GM12878 (cell line): ENCODE measurements at regions not wholly inside any gene's neighbourhood (a gene's known extent, or its start where the extent isn't known, plus 50 kb on each side); places are given as distances from the start of the nearest gene placed in this dataset.

Source experiments
- ATAC-seq: fragments of 200-7000 bp; cut with Tn5 transposase; 3 replicates; pipeline ENCODE4 v1.9.1; 2020; ENCODE audit warnings: mild to moderate bottlenecking, moderate library complexity
- BruUV-seq: library from RNA; stranded (reverse); fragments of 400-500 nt; replicated peaks from 2 replicates; lab custom pipeline; 2021; lab: Mats Ljungman, UMichigan
- CTCF ChIA-PET: fragments of 300-600 bp; sonication (Branson Sonifier 250); formaldehyde crosslinking; extraction: SDS; loops from one replicate; lab custom pipeline; 2021; ENCODE audit warnings: inconsistent platforms; lab: Yijun Ruan, JAX
- POLR2A ChIA-PET: fragments of 350-600 bp; formaldehyde crosslinking; extraction: SDS; loops from one replicate; lab custom pipeline; 2021; ENCODE audit warnings: inconsistent platforms; lab: Charles Lee
- RAD21 ChIA-PET: fragments of 300-600 bp; sonication (Branson Sonifier 250); formaldehyde crosslinking; loops from one replicate; lab custom pipeline; 2023; ENCODE audit warnings: antibody characterized with exemption; ENCODE audit not compliant: unreplicated experiment; lab: Charles Lee
- SMC1A ChIA-PET: fragments of 300-600 bp; sonication (Branson Sonifier 250); formaldehyde crosslinking; loops from one replicate; lab custom pipeline; 2023; ENCODE audit not compliant: unreplicated experiment, uncharacterized antibody; lab: Charles Lee
- DNase-seq: peaks from one replicate; pipeline ENCODE4 v3.0.0-alpha.2; 2011; ENCODE audit warnings: low read depth, low spot score
- FAIRE-seq: peaks from 3 replicates; lab custom pipeline; 2011; peaks lifted over from hg19 to GRCh38; lab: Jason Lieb, UNC
- H2AFZ ChIP-seq: 2 replicates; pipeline ENCODE4 v1.6.0; 2011; ENCODE audit warnings: low read depth, low read length, control low read depth; ENCODE audit not compliant: control insufficient read depth
- H3K27ac ChIP-seq: 2 replicates; pipeline ENCODE4 v1.5.1; 2011; ENCODE audit warnings: control low read depth; ENCODE audit not compliant: control insufficient read depth, insufficient read depth
- H3K27me3 ChIP-seq, 2 experiments: replicated peaks in 1 of 2; 2 replicates each; pipeline versions ENCODE4 v1.6.0 to v1.6.1; 2011; ENCODE audit warnings: low read length in 1 of 2; ENCODE audit not compliant: control insufficient read depth in 2 of 2, insufficient read depth in 2 of 2
- H3K36me3 ChIP-seq, 2 experiments: 2 replicates each; pipeline ENCODE4 v1.5.1; 2011; ENCODE audit warnings: low read length in 1 of 2; ENCODE audit not compliant: control insufficient read depth in 2 of 2, insufficient read depth in 2 of 2
- H3K4me1 ChIP-seq: 2 replicates; pipeline ENCODE4 v1.6.1; 2011; ENCODE audit warnings: mild to moderate bottlenecking, low read length, moderate library complexity, mixed read lengths; ENCODE audit not compliant: control insufficient read depth, insufficient read depth
- H3K4me2 ChIP-seq: 2 replicates; pipeline ENCODE4 v1.6.0; 2011; ENCODE audit warnings: control low read depth; ENCODE audit not compliant: control insufficient read depth, insufficient read depth
- H3K4me3 ChIP-seq: fragments of 200-600 bp; sonication (generic); 2 replicates; pipeline ENCODE4 v1.5.1; 2016
- H3K79me2 ChIP-seq: 2 replicates; pipeline ENCODE4 v1.6.0; 2011; ENCODE audit warnings: low read length; ENCODE audit not compliant: control insufficient read depth, insufficient read depth
- H3K9ac ChIP-seq: 2 replicates; pipeline ENCODE4 v1.8.0; 2011; ENCODE audit warnings: low read length, control low read depth, mixed read lengths; ENCODE audit not compliant: control insufficient read depth, insufficient read depth
- H3K9me3 ChIP-seq: replicated peaks from 3 replicates; pipeline ENCODE4 v1.5.1; 2011; ENCODE audit warnings: mild to moderate bottlenecking, low read length; ENCODE audit not compliant: control insufficient read depth, insufficient read depth
- H4K20me1 ChIP-seq: 2 replicates; pipeline ENCODE4 v1.6.0; 2011; ENCODE audit not compliant: control insufficient read depth, insufficient read depth
- BHLHE40 ChIP-seq, 2 experiments: fragments of 450-650 bp in 1 of 2; IDR thresholded peaks; 2 replicates each; pipeline ENCODE4 v1.6.1; 2011 to 2017; ENCODE audit warnings: low read depth in 2 of 2, borderline replicate concordance in 1 of 2, improper control_type of control experiment in 1 of 2, low read length in 1 of 2, mild to moderate bottlenecking in 1 of 2
- CBX5 ChIP-seq: sonication (generic); IDR thresholded peaks from 2 replicates; pipeline ENCODE4 v1.6.1; 2016; ENCODE audit warnings: low read depth, moderate library complexity, mild to moderate bottlenecking, inconsistent platforms
- CHD4 ChIP-seq: fragments of 200-600 bp; sonication (generic); IDR thresholded peaks from 2 replicates; pipeline ENCODE4 v1.6.1; 2016; ENCODE audit warnings: mild to moderate bottlenecking
- ELK1 ChIP-seq: IDR thresholded peaks from 2 replicates; pipeline ENCODE4 v1.6.1; 2012; ENCODE audit warnings: low read depth, low read length, improper control_type of control experiment
- GABPA ChIP-seq: IDR thresholded peaks from 2 replicates; pipeline ENCODE4 v1.6.1; 2014; ENCODE audit warnings: antibody characterized with exemption, low read depth, mild to moderate bottlenecking, inconsistent platforms
- HSF1 ChIP-seq: fragments of 150-350 bp; IDR thresholded peaks from 2 replicates; pipeline ENCODE4 v1.6.1; 2014; ENCODE audit warnings: mild to moderate bottlenecking, low read depth, low read length
- KLF5 ChIP-seq: fragments of 450-650 bp; IDR thresholded peaks from 2 replicates; pipeline ENCODE4 v1.6.1; 2014; ENCODE audit warnings: mild to moderate bottlenecking; ENCODE audit not compliant: partially characterized antibody
- MAX ChIP-seq: IDR thresholded peaks from 2 replicates; pipeline ENCODE4 v1.6.1; 2012; ENCODE audit warnings: low read depth, low read length, improper control_type of control experiment
- MTA2 ChIP-seq: fragments of 450-650 bp; IDR thresholded peaks from 2 replicates; pipeline ENCODE4 v1.6.1; 2016; ENCODE audit warnings: low read depth, mild to moderate bottlenecking, moderate library complexity
- MYB ChIP-seq: fragments of 150-350 bp; IDR thresholded peaks from 2 replicates; pipeline ENCODE4 v1.6.1; 2014; ENCODE audit warnings: mild to moderate bottlenecking, low read depth, low read length, borderline replicate concordance
- NFIC ChIP-seq: IDR thresholded peaks from 2 replicates; pipeline ENCODE4 v1.6.1; 2012; ENCODE audit warnings: low read depth, mild to moderate bottlenecking, inconsistent platforms, low read length, moderate library complexity
- POU2F2 ChIP-seq: IDR thresholded peaks from 3 replicates; pipeline ENCODE4 v1.6.1; 2011; ENCODE audit warnings: low read depth, mild to moderate bottlenecking, low read length, borderline replicate concordance
- RELB ChIP-seq: fragments of 450-650 bp; IDR thresholded peaks from 2 replicates; pipeline ENCODE4 v1.6.1; 2017; ENCODE audit warnings: low read depth, mild to moderate bottlenecking, moderate library complexity
- SMC3 ChIP-seq: IDR thresholded peaks from 2 replicates; pipeline ENCODE4 v1.6.1; 2011; ENCODE audit warnings: low read length, improper control_type of control experiment, borderline replicate concordance
- SUPT20H ChIP-seq: IDR thresholded peaks from 2 replicates; pipeline ENCODE4 v1.6.1; 2011; ENCODE audit warnings: low read depth, mild to moderate bottlenecking, low read length, moderate library complexity, borderline replicate concordance; ENCODE audit not compliant: control insufficient read depth
- YY1 ChIP-seq: IDR thresholded peaks from 2 replicates; pipeline ENCODE4 v1.6.1; 2011; ENCODE audit warnings: low read depth, mild to moderate bottlenecking, low read length
- ZNF207 ChIP-seq: fragments of 450-650 bp; IDR thresholded peaks from 2 replicates; pipeline ENCODE4 v1.6.1; 2014; ENCODE audit warnings: antibody characterized with exemption, mild to moderate bottlenecking, borderline replicate concordance
- ZNF217 ChIP-seq: fragments of 450-650 bp; IDR thresholded peaks from 2 replicates; pipeline ENCODE4 v1.6.1; 2017; ENCODE audit warnings: antibody characterized with exemption, mild to moderate bottlenecking
- ZNF384 ChIP-seq: IDR thresholded peaks from 2 replicates; pipeline ENCODE4 v1.6.1; 2012; ENCODE audit warnings: low read depth, mild to moderate bottlenecking, low read length, improper control_type of control experiment, borderline replicate concordance
- WGBS: methylation state at CpG from one replicate; pipeline ENCODE4 v1.1.6; 2016; ENCODE audit warnings: low lambda C conversion rate; ENCODE audit not compliant: insufficient replicate concordance, insufficient coverage; ENCODE audit errors: missing lambda C conversion rate; 5-methylcytosine and 5-hydroxymethylcytosine counted together
- in situ Hi-C: fragments of 300-500 bp; cut with MboI; formaldehyde crosslinking; loops from 9 replicates; pipeline ENCODE4 v1.14.3; 2018; ENCODE audit warnings: mixed read lengths
- intact Hi-C: fragments of 100-400 bp; cut with micrococcal nuclease; formaldehyde crosslinking; loops from one replicate; pipeline ENCODE4 v1.14.2; 2022; ENCODE audit not compliant: unreplicated experiment

GRCh38 chr14:81618695-81619094 is 85.0 kb upstream of the SEL1L start (continued):
- TF ChIP-seq MAX, result no peak
- TF ChIP-seq YY1, result no peak
- TF ChIP-seq SUPT20H, result no peak
- no peak for TF ChIP-seq CHD4

GRCh38 chr14:81619816-81620215 is 86.2 kb upstream of the SEL1L start:
- Histone ChIP-seq H3K27me3 (no peaks in the 10 kb centered on the region), H2AFZ (no peak overlapping the region), H3K27ac (no peak overlapping the region), H3K79me2 (no peaks in the 10 kb centered on the region), H4K20me1 (no peaks in the 10 kb centered on the region), H3K4me1 (no peaks in the 10 kb centered on the region), H3K9me3 (no peaks in the 10 kb centered on the region), H3K4me2 (no peak overlapping the region), H3K36me3 (no peaks in the 10 kb centered on the region), H3K9ac (no peak overlapping the region), H3K4me3 (no peak overlapping the region)
- intact Hi-C loops (no loop called here), in situ Hi-C loops (no loop called here)
- ATAC-seq (no peak), FAIRE-seq (no peak), DNase-seq (no peak)
- ChIA-PET SMC1A (no interaction called here), POLR2A (no interaction called here), RAD21 (no interaction called here), CTCF (no interaction called here)
- 65% methylated on average over 6 of the region's 6 CpGs for WGBS
- BruUV-seq, result no TSS peak
- no peak for TF ChIP-seq HSF1
- TF ChIP-seq GABPA, result no peak
- TF ChIP-seq ZNF207, result no peak
- TF ChIP-seq POU2F2, result no peak
- TF ChIP-seq SMC3, result no peak
- no peak for TF ChIP-seq RELB
- no peak for TF ChIP-seq ZNF217
- TF ChIP-seq MYB, result no peak
- TF ChIP-seq NFIC, result no peak
- TF ChIP-seq ZNF384, result no peak
- no peak for TF ChIP-seq ELK1
- TF ChIP-seq BHLHE40 (IDR thresholded peaks at IDR 0.05; ENCODE audit: borderline replicate concordance in 1 of 2, low read depth in 2 of 2, low read length in 1 of 2), result no peak
- TF ChIP-seq MTA2, result no peak
- no peak for TF ChIP-seq KLF5
- no peak for TF ChIP-seq CBX5
